ENCODE measurements at regions not wholly inside any gene's neighbourhood (a gene's known extent, or its start where the extent isn't known, plus 50 kb on each side); places are given as distances from the start of the nearest gene placed in this dataset.

GRCh38 chr6:48615041-48615440 lies 504.0 kb upstream of the PTCHD4 start:
- CTCF ChIA-PET: no interaction called here
- H3K36me3 Mint-ChIP-seq: no peaks in the 10 kb centered on the region

GRCh38 chr6:48614326-48614725 lies 503.3 kb upstream of the PTCHD4 start:
- no peaks in the 10 kb centered on the region for H3K27me3 Mint-ChIP-seq
- ChIA-PET POLR2A (no interaction called here), CTCF (no interaction called here)
- intact Hi-C loops (cut with micrococcal nuclease): no loop called here
- peaks cover 0 to 17% (median 2%) of the 10 kb centered on the region in 11 donors for H3K9me3 Mint-ChIP-seq
- no peaks in the 10 kb centered on the region for H3K36me3 ChIP-seq (ENCODE audit: control insufficient read depth in 2 of 3, insufficient read depth in 3 of 3, low read length in 3 of 3)
- no peak overlapping the region for H3K4me3 ChIP-seq (ENCODE audit: low read length)
- no peak overlapping the region for H3K4me3 Mint-ChIP-seq
- no peaks in the 10 kb centered on the region for H3K36me3 Mint-ChIP-seq
- no peak for ATAC-seq
- no peaks in the 10 kb centered on the region for H3K4me1 ChIP-seq (ENCODE audit: control insufficient read depth in 2 of 2, insufficient read depth in 2 of 2, low read length in 2 of 2)
- H3K27me3 ChIP-seq (ENCODE audit: control insufficient read depth in 2 of 2, insufficient read depth in 2 of 2, low read length in 2 of 2): no peaks in the 10 kb centered on the region
- H3K27ac Mint-ChIP-seq: no peak overlapping the region
- no peaks in the 10 kb centered on the region for H3K4me1 Mint-ChIP-seq
- no peak for DNase-seq
- H3K27ac ChIP-seq (ENCODE audit: low read depth, low read length): no peak overlapping the region
- H3K9me3 ChIP-seq (ENCODE audit: control insufficient read depth in 2 of 3, low read length in 3 of 3): no peaks in the 10 kb centered on the region

More at GRCh38 chr6:48615041-48615440, 504.0 kb upstream of the PTCHD4 start:
- peaks cover 0 to 17% (median 1%) of the 10 kb centered on the region in 11 donors for H3K9me3 Mint-ChIP-seq
- no peaks in the 10 kb centered on the region for H3K36me3 ChIP-seq (ENCODE audit: control insufficient read depth in 2 of 3, insufficient read depth in 3 of 3, low read length in 3 of 3)
- no peak overlapping the region for H3K4me3 Mint-ChIP-seq
- intact Hi-C loops (cut with micrococcal nuclease): no loop called here
- no peaks in the 10 kb centered on the region for H3K4me1 Mint-ChIP-seq
- no peak overlapping the region for H3K27ac Mint-ChIP-seq
- H3K27ac ChIP-seq (ENCODE audit: low read depth, low read length): no peak overlapping the region
- ATAC-seq (no peak), DNase-seq (no peak)
- no peaks in the 10 kb centered on the region for H3K9me3 ChIP-seq (ENCODE audit: control insufficient read depth in 2 of 3, low read length in 3 of 3)
- no peaks in the 10 kb centered on the region for H3K4me1 ChIP-seq (ENCODE audit: control insufficient read depth in 2 of 2, insufficient read depth in 2 of 2, low read length in 2 of 2)
- no peaks in the 10 kb centered on the region for H3K27me3 ChIP-seq (ENCODE audit: control insufficient read depth in 2 of 2, insufficient read depth in 2 of 2, low read length in 2 of 2)
- POLR2A ChIA-PET: no interaction called here
- H3K4me3 ChIP-seq (ENCODE audit: low read length): no peak overlapping the region
- H3K27me3 Mint-ChIP-seq: no peaks in the 10 kb centered on the region

- Mint-ChIP-seq H3K9me3 (peaks cover 0 to 21% (median 3%) of the 10 kb centered on the region in 11 donors), H3K4me3 (no peak overlapping the region), H3K36me3 (no peaks in the 10 kb centered on the region), H3K27ac (no peak overlapping the region), H3K4me1 (no peaks in the 10 kb centered on the region), H3K27me3 (no peaks in the 10 kb centered on the region)
- DNase-seq: no peak
- Histone ChIP-seq H3K27ac (ENCODE audit: low read depth, low read length) (no peak overlapping the region), H3K36me3 (ENCODE audit: control insufficient read depth in 2 of 3, insufficient read depth in 3 of 3, low read length in 3 of 3) (no peaks in the 10 kb centered on the region), H3K4me1 (ENCODE audit: control insufficient read depth in 2 of 2, insufficient read depth in 2 of 2, low read length in 2 of 2) (no peaks in the 10 kb centered on the region), H3K4me3 (ENCODE audit: low read length) (no peak overlapping the region), H3K27me3 (ENCODE audit: control insufficient read depth in 2 of 2, insufficient read depth in 2 of 2, low read length in 2 of 2) (no peaks in the 10 kb centered on the region), H3K9me3 (ENCODE audit: control insufficient read depth in 2 of 3, low read length in 3 of 3) (no peaks in the 10 kb centered on the region)
- POLR2A ChIA-PET: no interaction called here
- intact Hi-C loops (cut with micrococcal nuclease): no loop called here
- ATAC-seq: no peak
- CTCF ChIA-PET: no interaction called here
Measured at GRCh38 chr6:48613231-48613949, 502.4 kb upstream of the PTCHD4 start.

- Histone ChIP-seq H3K27me3 (ENCODE audit: control insufficient read depth in 2 of 2, insufficient read depth in 2 of 2, low read length in 2 of 2) (no peaks in the 10 kb centered on the region), H3K36me3 (ENCODE audit: control insufficient read depth in 2 of 3, insufficient read depth in 3 of 3, low read length in 3 of 3) (no peaks in the 10 kb centered on the region), H3K27ac (ENCODE audit: low read depth, low read length) (no peak overlapping the region), H3K4me3 (ENCODE audit: low read length) (no peak overlapping the region), H3K9me3 (ENCODE audit: control insufficient read depth in 2 of 3, low read length in 3 of 3) (no peaks in the 10 kb centered on the region), H3K4me1 (ENCODE audit: control insufficient read depth in 2 of 2, insufficient read depth in 2 of 2, low read length in 2 of 2) (no peaks in the 10 kb centered on the region)
- no peak for DNase-seq
- ChIA-PET CTCF (no interaction called here), POLR2A (no interaction called here)
- H3K9me3 Mint-ChIP-seq: peaks cover 0 to 21% (median 3%) of the 10 kb centered on the region in 11 donors
- intact Hi-C loops (cut with micrococcal nuclease): no loop called here
- no peaks in the 10 kb centered on the region for H3K4me1 Mint-ChIP-seq
- H3K36me3 Mint-ChIP-seq: no peaks in the 10 kb centered on the region
- H3K4me3 Mint-ChIP-seq: no peak overlapping the region
- H3K27ac Mint-ChIP-seq: no peak overlapping the region
- H3K27me3 Mint-ChIP-seq: no peaks in the 10 kb centered on the region
- no peak for ATAC-seq
Measured at GRCh38 chr6:48611332-48611731, 500.3 kb upstream of the PTCHD4 start.

- no peak overlapping the region for H3K4me3 ChIP-seq (ENCODE audit: low read length)
- Mint-ChIP-seq H3K4me1 (no peaks in the 10 kb centered on the region), H3K36me3 (no peaks in the 10 kb centered on the region), H3K4me3 (no peak overlapping the region), H3K27ac (no peak overlapping the region), H3K27me3 (no peaks in the 10 kb centered on the region), H3K9me3 (peaks cover 0 to 21% (median 3%) of the 10 kb centered on the region in 11 donors)
- intact Hi-C loops (cut with micrococcal nuclease): no loop called here
- no peaks in the 10 kb centered on the region for H3K9me3 ChIP-seq (ENCODE audit: control insufficient read depth in 2 of 3, low read length in 3 of 3)
- no peaks in the 10 kb centered on the region for H3K4me1 ChIP-seq (ENCODE audit: control insufficient read depth in 2 of 2, insufficient read depth in 2 of 2, low read length in 2 of 2)
- H3K36me3 ChIP-seq (ENCODE audit: control insufficient read depth in 2 of 3, insufficient read depth in 3 of 3, low read length in 3 of 3): no peaks in the 10 kb centered on the region
- no peak for DNase-seq
- ATAC-seq: no peak
- no peak overlapping the region for H3K27ac ChIP-seq (ENCODE audit: low read depth, low read length)
- H3K27me3 ChIP-seq (ENCODE audit: control insufficient read depth in 2 of 2, insufficient read depth in 2 of 2, low read length in 2 of 2): no peaks in the 10 kb centered on the region
- ChIA-PET POLR2A (no interaction called here), CTCF (no interaction called here)
Measured at GRCh38 chr6:48610846-48611245, 499.8 kb upstream of the PTCHD4 start.

- Histone ChIP-seq H3K27me3 (ENCODE audit: control insufficient read depth in 2 of 2, insufficient read depth in 2 of 2, low read length in 2 of 2) (no peaks in the 10 kb centered on the region), H3K9me3 (ENCODE audit: control insufficient read depth in 2 of 3, low read length in 3 of 3) (no peaks in the 10 kb centered on the region), H3K27ac (ENCODE audit: low read depth, low read length) (no peak overlapping the region), H3K4me3 (ENCODE audit: low read length) (no peak overlapping the region), H3K4me1 (ENCODE audit: control insufficient read depth in 2 of 2, insufficient read depth in 2 of 2, low read length in 2 of 2) (no peaks in the 10 kb centered on the region), H3K36me3 (ENCODE audit: control insufficient read depth in 2 of 3, insufficient read depth in 3 of 3, low read length in 3 of 3) (no peaks in the 10 kb centered on the region)
- peaks cover 0 to 7% (median 2%) of the 10 kb centered on the region in 11 donors for H3K9me3 Mint-ChIP-seq
- H3K4me3 Mint-ChIP-seq: no peak overlapping the region
- H3K4me1 Mint-ChIP-seq: no peaks in the 10 kb centered on the region
- no peak overlapping the region for H3K27ac Mint-ChIP-seq
- DNase-seq (no peak), ATAC-seq (no peak)
- no peaks in the 10 kb centered on the region for H3K27me3 Mint-ChIP-seq
- intact Hi-C loops (cut with micrococcal nuclease): no loop called here
- POLR2A ChIA-PET: no interaction called here
- H3K36me3 Mint-ChIP-seq: no peaks in the 10 kb centered on the region
- CTCF ChIA-PET: no interaction called here
Measured at GRCh38 chr6:48606618-48607017, 495.6 kb upstream of the PTCHD4 start.

- POLR2A ChIA-PET: no interaction called here
- peaks cover 0 to 11% (median 3%) of the 10 kb centered on the region in 11 donors for H3K9me3 Mint-ChIP-seq
- DNase-seq (no peak), ATAC-seq (no peak)
- H3K27me3 Mint-ChIP-seq: no peaks in the 10 kb centered on the region
- Histone ChIP-seq H3K27me3 (ENCODE audit: control insufficient read depth in 2 of 2, insufficient read depth in 2 of 2, low read length in 2 of 2) (no peaks in the 10 kb centered on the region), H3K36me3 (ENCODE audit: control insufficient read depth in 2 of 3, insufficient read depth in 3 of 3, low read length in 3 of 3) (no peaks in the 10 kb centered on the region), H3K4me1 (ENCODE audit: control insufficient read depth in 2 of 2, insufficient read depth in 2 of 2, low read length in 2 of 2) (no peaks in the 10 kb centered on the region), H3K27ac (ENCODE audit: low read depth, low read length) (no peak overlapping the region), H3K4me3 (ENCODE audit: low read length) (no peak overlapping the region), H3K9me3 (ENCODE audit: control insufficient read depth in 2 of 3, low read length in 3 of 3) (no peaks in the 10 kb centered on the region)
- H3K4me3 Mint-ChIP-seq: no peak overlapping the region
- no peak overlapping the region for H3K27ac Mint-ChIP-seq
- H3K36me3 Mint-ChIP-seq: no peaks in the 10 kb centered on the region
- intact Hi-C loops (cut with micrococcal nuclease): no loop called here
- H3K4me1 Mint-ChIP-seq: no peaks in the 10 kb centered on the region
- CTCF ChIA-PET: no interaction called here
Measured at GRCh38 chr6:48597951-48598350, 487.0 kb upstream of the PTCHD4 start.
